ENCODE measurements at regions not wholly inside any gene's neighbourhood (a gene's known extent, or its start where the extent isn't known, plus 50 kb on each side); places are given as distances from the start of the nearest gene placed in this dataset.
A peak's percentile ranks its signal among the peaks of the same experiment; 100 is the strongest.

GRCh38 chr10:78502210-78502936 is 468.7 kb downstream of the RPS24 start:
- no peak for DNase-seq

GRCh38 chr10:78504181-78504580 is 470.5 kb downstream of the RPS24 start:
- DNase-seq: no peak

- no peak for DNase-seq
These were observed 472.0 kb downstream of the RPS24 start for GRCh38 chr10:78505657-78506056.

GRCh38 chr10:78506614-78507013 is 473.0 kb downstream of the RPS24 start:
- no peak for DNase-seq

- DNase-seq: no peak
These were observed 474.0 kb downstream of the RPS24 start for GRCh38 chr10:78507510-78508160.

- DNase-seq: no peak
These were observed 475.5 kb downstream of the RPS24 start for GRCh38 chr10:78508955-78509748.

GRCh38 chr10:78510566-78511323 is 477.1 kb downstream of the RPS24 start:
- no peak for DNase-seq

- no peak for DNase-seq
These were observed 477.9 kb downstream of the RPS24 start for GRCh38 chr10:78511324-78512204.

- DNase-seq: no peak
These were observed 478.5 kb downstream of the RPS24 start for GRCh38 chr10:78512205-78512550.

GRCh38 chr10:78513330-78513729 is 479.7 kb downstream of the RPS24 start:
- no peak for DNase-seq

GRCh38 chr10:78513986-78514385 is 480.3 kb downstream of the RPS24 start:
- DNase-seq: no peak

- no peak for DNase-seq
These were observed 480.8 kb downstream of the RPS24 start for GRCh38 chr10:78514459-78514858.

- DNase-seq: no peak
These were observed 481.6 kb downstream of the RPS24 start for GRCh38 chr10:78515038-78515872.

- no peak for DNase-seq
These were observed 482.1 kb downstream of the RPS24 start for GRCh38 chr10:78515873-78516153.

- DNase-seq: no peak
These were observed 482.6 kb downstream of the RPS24 start for GRCh38 chr10:78516236-78516635.

GRCh38 chr10:78516756-78517155 is 483.1 kb downstream of the RPS24 start:
- DNase-seq: no peak

GRCh38 chr10:78518224-78518623 is 484.6 kb downstream of the RPS24 start:
- no peak for DNase-seq

GRCh38 chr10:78520737-78521430 is 487.2 kb downstream of the RPS24 start:
- peak; percentile 2 for DNase-seq

- no peak for DNase-seq
These were observed 489.8 kb downstream of the RPS24 start for GRCh38 chr10:78523453-78523852.

GRCh38 chr10:78524342-78524741 is 490.7 kb downstream of the RPS24 start:
- no peak for DNase-seq

GRCh38 chr10:78524941-78525340 is 491.3 kb downstream of the RPS24 start:
- DNase-seq: no peak

Measured in OCI-M1 (cell line).